Transverse colon (tissue), 4 donors: ENCODE measurements at regions not wholly inside any gene's neighbourhood (a gene's known extent, or its start where the extent isn't known, plus 50 kb on each side); places are given as distances from the start of the nearest gene placed in this dataset.

ENCODE experiments used
- DNase-seq: peaks from one replicate; pipeline ENCODE4 v3.0.0-alpha.2; 2019
- H3K27ac ChIP-seq, 4 donors: fragments of 200-600 bp; sonication (generic); 2 replicates each; pipeline ENCODE4 v1.5.1; 2016 to 2018; ENCODE audit warnings: inconsistent platforms in 4 of 4
- H3K27me3 ChIP-seq: fragments of 200-600 bp; sonication (generic); 2 replicates; pipeline ENCODE4 v1.5.1; 2017; ENCODE audit warnings: inconsistent platforms
- H3K36me3 ChIP-seq, 4 donors: fragments of 200-600 bp; sonication (generic); 2 replicates each; pipeline ENCODE4 v1.5.1; 2017 to 2019; ENCODE audit warnings: inconsistent platforms in 4 of 4
- H3K4me1 ChIP-seq, 4 donors: fragments of 200-600 bp; sonication (generic); 2 replicates each; pipeline ENCODE4 v1.5.1; 2017 to 2020; ENCODE audit warnings: inconsistent platforms in 4 of 4
- H3K4me3 ChIP-seq, 4 donors: fragments of 200-600 bp; sonication (generic); 1 replicate in 1 of 4; 2 replicates in 3 of 4; pipeline versions ENCODE4 v1.5.1 to v1.6.1; 2017 to 2019; ENCODE audit warnings: inconsistent platforms in 4 of 4
- H3K9me3 ChIP-seq, 2 donors: fragments of 200-600 bp; sonication (generic); 2 replicates each; pipeline ENCODE4 v1.5.1; 2017 to 2019; ENCODE audit warnings: inconsistent platforms in 2 of 2
- EP300 ChIP-seq: sonication (generic); formaldehyde crosslinking; IDR thresholded peaks from one replicate; pipeline ENCODE4 v1.6.1; 2017; ENCODE audit warnings: antibody characterized with exemption, low read depth
- POLR2A ChIP-seq: fragments of 450-650 bp; IDR thresholded peaks from one replicate; pipeline ENCODE4 v1.6.1; 2016; ENCODE audit warnings: antibody characterized with exemption, mild to moderate bottlenecking, moderate library complexity
- POLR2AphosphoS5 ChIP-seq, 3 donors: sonication (generic); formaldehyde crosslinking; IDR thresholded peaks; one replicate each; pipeline ENCODE4 v1.6.1; 2016; ENCODE audit warnings: antibody characterized with exemption in 3 of 3
- WGBS, 2 donors: methylation state at CpG; one replicate each; pipeline ENCODE4 v1.1.5; 2018; ENCODE audit warnings: low coverage in 1 of 2; 5-methylcytosine and 5-hydroxymethylcytosine counted together
- in situ Hi-C, 4 donors: fragments of 200-750 bp; cut with MboI; loops; one replicate each; pipeline versions ENCODE4 v1.15.0 to v1.15.1; 2017; ENCODE audit warnings: low sequenced_read_pairs in 3 of 4, low pct_ligation_motif_present in 1 of 4, low pct_unique_long_range_greater_than_20kb in 1 of 4
- intact Hi-C: fragments of 100-400 bp; cut with DNase I; formaldehyde crosslinking; loops from one replicate; pipeline ENCODE4 v1.15.1; 2023; ENCODE audit warnings: low total_unique reads
- TF ChIP-seq, protein P1 (sequence below), 5 experiments: fragments of 200-600 bp in 3 of 5; fragments of 450-650 bp in 2 of 5; sonication (generic) in 3 of 5; IDR thresholded peaks; 1 replicate in 2 of 5; 2 replicates in 3 of 5; pipeline ENCODE4 v1.5.1; 2016 to 2017; ENCODE audit warnings: antibody characterized with exemption in 5 of 5, inconsistent platforms in 3 of 5, mild to moderate bottlenecking in 2 of 5, moderate library complexity in 1 of 5

DNA sequence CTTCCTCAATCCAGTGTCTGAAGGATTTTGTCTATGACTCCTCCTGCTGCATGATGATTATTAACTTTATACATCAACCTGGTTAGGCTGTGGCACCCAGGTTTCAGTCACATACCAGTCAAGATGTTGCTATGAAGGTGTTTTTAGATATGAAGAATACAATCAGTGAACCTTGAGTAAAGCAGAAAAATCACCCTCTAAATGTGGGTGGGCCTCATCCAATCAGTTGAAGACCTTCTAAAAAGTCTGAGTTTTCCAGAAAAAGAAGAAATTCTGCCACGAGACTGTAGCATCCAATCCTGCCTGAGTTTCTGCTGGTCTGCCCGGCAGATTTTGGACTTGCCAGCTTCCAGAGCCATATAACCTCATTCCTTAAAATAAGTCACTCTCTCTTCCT, 126.1 kb upstream of the FRMD4A start:
- DNase-seq = no peak
- Histone ChIP-seq H3K4me3 (no peak overlapping the region), H3K27me3 (no peaks in the 10 kb centered on the region), H3K36me3 (no peaks in the 10 kb centered on the region), H3K27ac (no peak overlapping the region), H3K4me1 (no peaks in the 10 kb centered on the region), H3K9me3 (no peaks in the 10 kb centered on the region)
- in situ Hi-C loops = loop anchor here in 1 of 4 donors (25.0 kb wide), 1 partner anchor 245 kb away; no protein-coding TSS in a partner anchor
- 90 to 94% methylated on average over 2 of the region's 2 CpGs for WGBS, 2 donors
- intact Hi-C loops = no loop called here
- no peak for TF ChIP-seq EP300
- TF ChIP-seq, protein P1, sequence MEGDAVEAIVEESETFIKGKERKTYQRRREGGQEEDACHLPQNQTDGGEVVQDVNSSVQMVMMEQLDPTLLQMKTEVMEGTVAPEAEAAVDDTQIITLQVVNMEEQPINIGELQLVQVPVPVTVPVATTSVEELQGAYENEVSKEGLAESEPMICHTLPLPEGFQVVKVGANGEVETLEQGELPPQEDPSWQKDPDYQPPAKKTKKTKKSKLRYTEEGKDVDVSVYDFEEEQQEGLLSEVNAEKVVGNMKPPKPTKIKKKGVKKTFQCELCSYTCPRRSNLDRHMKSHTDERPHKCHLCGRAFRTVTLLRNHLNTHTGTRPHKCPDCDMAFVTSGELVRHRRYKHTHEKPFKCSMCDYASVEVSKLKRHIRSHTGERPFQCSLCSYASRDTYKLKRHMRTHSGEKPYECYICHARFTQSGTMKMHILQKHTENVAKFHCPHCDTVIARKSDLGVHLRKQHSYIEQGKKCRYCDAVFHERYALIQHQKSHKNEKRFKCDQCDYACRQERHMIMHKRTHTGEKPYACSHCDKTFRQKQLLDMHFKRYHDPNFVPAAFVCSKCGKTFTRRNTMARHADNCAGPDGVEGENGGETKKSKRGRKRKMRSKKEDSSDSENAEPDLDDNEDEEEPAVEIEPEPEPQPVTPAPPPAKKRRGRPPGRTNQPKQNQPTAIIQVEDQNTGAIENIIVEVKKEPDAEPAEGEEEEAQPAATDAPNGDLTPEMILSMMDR (IDR thresholded peaks at IDR 0.05) = no peak
- TF ChIP-seq POLR2AphosphoS5 (IDR thresholded peaks at IDR 0.05) = no peak
- no peak for TF ChIP-seq POLR2A

DNA sequence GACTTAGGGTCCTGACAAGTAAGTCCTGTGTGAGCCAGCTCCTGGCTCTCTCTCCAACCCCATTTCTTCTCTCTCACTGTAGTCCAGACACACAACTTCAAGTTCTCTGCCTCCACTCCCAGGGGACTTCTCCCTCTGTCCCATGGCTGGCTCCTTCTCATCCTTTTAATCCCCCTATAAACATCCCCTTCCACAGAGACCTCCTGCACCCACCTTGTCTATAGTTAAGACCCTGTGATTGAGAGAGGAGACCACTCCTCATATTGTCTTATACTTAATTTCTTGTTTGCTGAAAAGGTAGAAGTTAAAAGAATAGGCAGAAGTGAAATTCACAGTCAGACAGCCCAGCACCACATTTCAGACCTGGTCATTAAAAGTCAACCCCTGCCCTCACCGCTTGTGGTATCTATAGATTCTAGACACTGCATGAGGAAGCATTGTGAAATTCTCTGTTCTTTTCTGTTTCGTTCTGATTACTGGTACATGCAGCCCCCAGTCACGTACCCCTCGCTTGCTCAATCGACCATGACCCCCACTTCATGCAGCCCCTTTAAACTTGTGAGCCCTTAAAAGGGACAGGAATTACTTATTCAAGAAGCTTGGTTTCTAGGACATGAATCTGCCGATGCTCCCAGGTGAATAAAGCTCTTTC, 125.6 kb upstream of the FRMD4A start:
- 63 to 70% methylated on average over 5 to 6 of the region's 6 CpGs for WGBS, 2 donors
- TF ChIP-seq, protein P1 (IDR thresholded peaks at IDR 0.05) = no peak
- TF ChIP-seq POLR2AphosphoS5 (IDR thresholded peaks at IDR 0.05) (no peak), EP300 (no peak), POLR2A (no peak)

GRCh38 chr10:14454629-14455028, 123.9 kb upstream of the FRMD4A start:
- Histone ChIP-seq H3K4me1 (no peaks in the 10 kb centered on the region), H3K4me3 (no peak overlapping the region), H3K36me3 (no peaks in the 10 kb centered on the region), H3K27ac (no peak overlapping the region), H3K9me3 (no peaks in the 10 kb centered on the region), H3K27me3 (no peaks in the 10 kb centered on the region)
- 83 to 92% methylated on average over 6 to 10 of the region's 10 CpGs for WGBS, 2 donors
- DNase-seq = no peak
- in situ Hi-C loops (loop anchor here in 1 of 4 donors (25.0 kb wide), 1 partner anchor 242 kb away; no protein-coding TSS in a partner anchor), intact Hi-C loops (no loop called here)
- no peak for TF ChIP-seq EP300
- no peak for TF ChIP-seq POLR2A
- TF ChIP-seq, protein P1 (IDR thresholded peaks at IDR 0.05) = no peak
- TF ChIP-seq POLR2AphosphoS5 (IDR thresholded peaks at IDR 0.05) = no peak

More for the DNA sequence above, 125.6 kb upstream of the FRMD4A start:
- Histone ChIP-seq H3K9me3 (no peaks in the 10 kb centered on the region), H3K27ac (no peak overlapping the region), H3K36me3 (no peaks in the 10 kb centered on the region), H3K4me1 (no peaks in the 10 kb centered on the region), H3K4me3 (no peak overlapping the region), H3K27me3 (no peaks in the 10 kb centered on the region)
- intact Hi-C loops (no loop called here), in situ Hi-C loops (loop anchor here in 1 of 4 donors (25.0 kb wide), 1 partner anchor 244 kb away; no protein-coding TSS in a partner anchor)
- DNase-seq = no peak

DNA sequence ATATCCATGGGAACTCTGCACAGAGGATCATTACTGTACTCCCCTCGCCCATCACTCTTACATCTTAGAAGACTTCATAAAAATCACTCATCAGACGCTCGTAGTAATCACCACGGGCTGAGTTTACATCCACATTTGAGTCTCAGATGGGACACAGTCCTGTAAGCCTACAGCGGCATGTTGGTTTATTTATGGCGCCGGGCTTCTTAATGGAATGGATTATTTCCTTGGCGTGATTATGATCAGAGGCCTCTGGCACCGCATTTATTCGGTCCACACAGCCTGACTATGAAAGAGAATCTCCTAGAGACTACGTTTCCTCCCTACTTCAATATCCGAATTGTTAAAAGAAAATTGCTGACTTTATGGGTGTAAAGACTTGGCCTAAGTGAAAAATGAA, 123.5 kb upstream of the FRMD4A start:
- H3K4me3 ChIP-seq = no peak overlapping the region
- no peaks in the 10 kb centered on the region for H3K27me3 ChIP-seq
- no peaks in the 10 kb centered on the region for H3K4me1 ChIP-seq
- no peaks in the 10 kb centered on the region for H3K9me3 ChIP-seq
- TF ChIP-seq, protein P1 (IDR thresholded peaks at IDR 0.05) = no peak
- TF ChIP-seq POLR2A = no peak
- no peak for TF ChIP-seq EP300
- no peak for TF ChIP-seq POLR2AphosphoS5 (IDR thresholded peaks at IDR 0.05)
- in situ Hi-C loops = loop anchor here in 1 of 4 donors (25.0 kb wide), 1 partner anchor 242 kb away; no protein-coding TSS in a partner anchor
- intact Hi-C loops = no loop called here
- H3K27ac ChIP-seq = no peak overlapping the region
- DNase-seq = no peak
- no peaks in the 10 kb centered on the region for H3K36me3 ChIP-seq
- 87 to 92% methylated on average over 12 of the region's 12 CpGs for WGBS, 2 donors
